ENCODE measurements at regions not wholly inside any gene's neighbourhood (a gene's known extent, or its start where the extent isn't known, plus 50 kb on each side); places are given as distances from the start of the nearest gene placed in this dataset.
"Not testable (repeated sequence)": the region's sequence is repeated elsewhere in the genome, so short reads cannot be mapped to it uniquely, and the experiment has no call there.

- Histone ChIP-seq H3K27me3 (replicated peaks; ENCODE audit: control insufficient read depth, insufficient read depth, low read length, poor library complexity, severe bottlenecking) (no peaks in the 10 kb centered on the region), H3K4me1 (ENCODE audit: control insufficient read depth, insufficient read depth, low read length, poor library complexity, severe bottlenecking) (no peaks in the 10 kb centered on the region), H3K36me3 (ENCODE audit: control insufficient read depth, insufficient read depth, low read length) (no peaks in the 10 kb centered on the region), H3K27ac (ENCODE audit: insufficient read depth, low read length, poor library complexity, severe bottlenecking) (no peak overlapping the region), H3K9me3 (ENCODE audit: control insufficient read depth, low read length) (no peaks in the 10 kb centered on the region), H3K4me3 (ENCODE audit: insufficient read depth, low read depth, low read length, poor library complexity, severe bottlenecking) (no peak overlapping the region)
- DNase-seq = no peak
Measured at GRCh38 chr10:130714742-130715467, 578.7 kb downstream of the GLRX3 start.

DNA sequence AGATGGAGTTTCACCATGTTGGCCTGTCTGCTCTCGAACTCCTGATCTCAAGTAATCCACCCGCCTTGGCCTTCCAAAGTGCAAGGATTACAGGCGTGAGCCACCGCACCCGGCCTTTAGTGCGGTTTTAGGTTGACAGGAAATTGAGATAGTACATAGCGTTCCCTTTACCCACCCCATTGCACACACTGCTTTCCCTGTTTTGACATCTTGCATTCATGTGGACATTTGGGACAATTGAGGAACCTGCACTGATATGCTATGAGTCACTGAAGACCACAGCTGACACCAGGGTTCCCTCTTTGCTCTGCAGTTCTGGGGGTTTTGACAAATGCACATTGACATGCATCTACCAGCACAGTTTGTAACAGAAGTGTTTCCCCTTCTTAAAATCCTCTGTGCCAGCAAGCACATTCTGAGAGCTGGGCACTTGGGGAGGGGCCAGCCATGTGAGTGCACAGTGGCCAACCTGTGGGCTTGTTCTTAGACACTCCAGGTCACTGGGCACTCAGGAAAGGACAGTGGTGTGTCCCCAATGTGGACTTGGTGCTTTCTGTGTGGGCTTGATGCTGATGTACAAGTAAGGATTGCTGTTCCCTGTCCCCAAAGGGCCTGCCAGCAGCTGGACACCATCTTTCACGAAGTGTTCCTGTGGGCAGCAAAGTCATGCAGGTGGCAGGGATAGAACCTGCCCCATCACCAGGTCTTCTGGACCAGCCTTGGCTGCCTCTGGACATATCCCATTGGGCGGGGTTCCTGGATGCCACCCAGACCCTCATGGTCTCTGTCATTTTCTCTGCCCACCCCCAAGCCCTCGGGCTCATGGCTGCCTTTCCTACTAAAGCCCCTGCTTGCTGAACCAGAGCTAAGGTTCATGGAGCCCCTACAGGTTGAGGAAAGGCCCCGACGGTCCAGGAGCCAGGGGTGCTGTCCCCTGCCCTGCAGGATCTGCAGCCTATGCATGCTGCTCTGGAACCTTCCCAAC is 579.8 kb downstream of the GLRX3 start:
- H3K36me3 ChIP-seq (ENCODE audit: control insufficient read depth, insufficient read depth, low read length) = no peaks in the 10 kb centered on the region
- DNase-seq = no peak
- H3K9me3 ChIP-seq (ENCODE audit: control insufficient read depth, low read length) = no peaks in the 10 kb centered on the region
- H3K27me3 ChIP-seq (replicated peaks; ENCODE audit: control insufficient read depth, insufficient read depth, low read length, poor library complexity, severe bottlenecking) = no peaks in the 10 kb centered on the region
- no peak overlapping the region for H3K27ac ChIP-seq (ENCODE audit: insufficient read depth, low read length, poor library complexity, severe bottlenecking)
- no peak overlapping the region for H3K4me3 ChIP-seq (ENCODE audit: insufficient read depth, low read depth, low read length, poor library complexity, severe bottlenecking)
- no peaks in the 10 kb centered on the region for H3K4me1 ChIP-seq (ENCODE audit: control insufficient read depth, insufficient read depth, low read length, poor library complexity, severe bottlenecking)

DNA sequence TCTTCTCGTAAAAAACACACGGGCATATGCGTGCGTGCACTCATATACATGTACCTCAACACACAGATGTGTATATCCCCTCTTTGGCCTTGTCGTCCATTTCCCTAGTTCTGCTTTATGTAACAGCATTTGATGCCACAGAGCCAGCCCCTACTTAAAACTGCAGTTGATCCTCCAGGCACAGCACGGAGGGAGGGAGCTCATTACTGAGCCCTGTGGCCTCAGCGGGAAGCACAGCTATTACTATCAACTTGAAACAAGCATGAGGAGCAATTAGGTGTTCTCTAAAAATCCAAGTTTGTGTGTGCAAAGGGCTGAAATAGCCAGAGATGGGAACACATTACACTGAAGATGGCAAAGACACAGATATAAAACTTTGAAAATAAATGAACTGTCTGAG is 580.9 kb downstream of the GLRX3 start:
- no peaks in the 10 kb centered on the region for H3K4me1 ChIP-seq (ENCODE audit: control insufficient read depth, insufficient read depth, low read length, poor library complexity, severe bottlenecking)
- no peak overlapping the region for H3K4me3 ChIP-seq (ENCODE audit: insufficient read depth, low read depth, low read length, poor library complexity, severe bottlenecking)
- H3K9me3 ChIP-seq (ENCODE audit: control insufficient read depth, low read length) = no peaks in the 10 kb centered on the region
- H3K36me3 ChIP-seq (ENCODE audit: control insufficient read depth, insufficient read depth, low read length) = no peaks in the 10 kb centered on the region
- H3K27ac ChIP-seq (ENCODE audit: insufficient read depth, low read length, poor library complexity, severe bottlenecking) = no peak overlapping the region
- no peak for DNase-seq
- no peaks in the 10 kb centered on the region for H3K27me3 ChIP-seq (replicated peaks; ENCODE audit: control insufficient read depth, insufficient read depth, low read length, poor library complexity, severe bottlenecking)

DNA sequence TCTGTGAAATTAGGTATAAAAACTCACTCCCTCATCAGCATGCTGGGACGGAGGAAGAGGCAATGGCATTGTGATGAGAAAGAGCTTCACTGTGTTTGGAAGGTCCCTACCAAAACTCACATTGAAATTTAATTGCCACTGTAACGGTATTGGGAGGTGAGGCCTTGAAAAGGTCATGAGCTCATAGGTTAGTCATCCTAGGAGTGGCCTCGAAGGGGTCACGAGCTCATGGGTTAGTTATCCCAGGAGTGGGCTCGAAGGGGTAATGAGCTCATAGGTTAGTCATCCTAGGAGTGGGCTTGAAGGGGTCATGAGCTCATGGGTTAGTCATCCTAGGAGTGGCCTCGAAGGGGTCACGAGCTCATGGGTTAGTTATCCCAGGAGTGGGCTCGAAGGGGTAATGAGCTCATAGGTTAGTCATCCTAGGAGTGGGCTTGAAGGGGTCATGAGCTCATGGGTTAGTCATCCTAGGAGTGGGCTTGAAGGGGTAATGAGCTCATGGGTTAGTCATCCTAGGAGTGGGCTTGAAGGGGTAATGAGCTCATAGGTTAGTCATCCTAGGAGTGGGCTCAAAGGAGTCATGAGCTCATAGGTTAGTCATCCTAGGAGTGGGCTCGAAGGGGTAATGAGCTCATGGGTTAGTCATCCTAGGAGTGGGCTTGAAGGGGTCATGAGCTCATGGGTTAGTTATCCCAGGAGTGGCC is 582.7 kb downstream of the GLRX3 start:
- not testable (repeated sequence) for H3K36me3 ChIP-seq (ENCODE audit: control insufficient read depth, insufficient read depth, low read length); H3K4me3 ChIP-seq (ENCODE audit: insufficient read depth, low read depth, low read length, poor library complexity, severe bottlenecking); DNase-seq; H3K4me1 ChIP-seq (ENCODE audit: control insufficient read depth, insufficient read depth, low read length, poor library complexity, severe bottlenecking); H3K9me3 ChIP-seq (ENCODE audit: control insufficient read depth, low read length); H3K27ac ChIP-seq (ENCODE audit: insufficient read depth, low read length, poor library complexity, severe bottlenecking); H3K27me3 ChIP-seq (replicated peaks; ENCODE audit: control insufficient read depth, insufficient read depth, low read length, poor library complexity, severe bottlenecking)

- H3K4me1 ChIP-seq (ENCODE audit: control insufficient read depth, insufficient read depth, low read length, poor library complexity, severe bottlenecking) = no peaks in the 10 kb centered on the region
- no peak overlapping the region for H3K27ac ChIP-seq (ENCODE audit: insufficient read depth, low read length, poor library complexity, severe bottlenecking)
- H3K9me3 ChIP-seq (ENCODE audit: control insufficient read depth, low read length) = no peaks in the 10 kb centered on the region
- no peaks in the 10 kb centered on the region for H3K27me3 ChIP-seq (replicated peaks; ENCODE audit: control insufficient read depth, insufficient read depth, low read length, poor library complexity, severe bottlenecking)
- H3K4me3 ChIP-seq (ENCODE audit: insufficient read depth, low read depth, low read length, poor library complexity, severe bottlenecking) = no peak overlapping the region
- H3K36me3 ChIP-seq (ENCODE audit: control insufficient read depth, insufficient read depth, low read length) = no peaks in the 10 kb centered on the region
- no peak for DNase-seq
Measured at GRCh38 chr10:130719448-130719752, 583.2 kb downstream of the GLRX3 start.

GRCh38 chr10:130720235-130720634 is 584.0 kb downstream of the GLRX3 start:
- H3K9me3 ChIP-seq (ENCODE audit: control insufficient read depth, low read length) = no peaks in the 10 kb centered on the region
- no peak overlapping the region for H3K27ac ChIP-seq (ENCODE audit: insufficient read depth, low read length, poor library complexity, severe bottlenecking)
- H3K27me3 ChIP-seq (replicated peaks; ENCODE audit: control insufficient read depth, insufficient read depth, low read length, poor library complexity, severe bottlenecking) = no peaks in the 10 kb centered on the region
- H3K36me3 ChIP-seq (ENCODE audit: control insufficient read depth, insufficient read depth, low read length) = no peaks in the 10 kb centered on the region
- H3K4me3 ChIP-seq (ENCODE audit: insufficient read depth, low read depth, low read length, poor library complexity, severe bottlenecking) = no peak overlapping the region
- H3K4me1 ChIP-seq (ENCODE audit: control insufficient read depth, insufficient read depth, low read length, poor library complexity, severe bottlenecking) = no peaks in the 10 kb centered on the region
- no peak for DNase-seq

GRCh38 chr10:130721971-130722370 is 585.8 kb downstream of the GLRX3 start:
- Histone ChIP-seq H3K4me3 (ENCODE audit: insufficient read depth, low read depth, low read length, poor library complexity, severe bottlenecking) (no peak overlapping the region), H3K36me3 (ENCODE audit: control insufficient read depth, insufficient read depth, low read length) (no peaks in the 10 kb centered on the region), H3K9me3 (ENCODE audit: control insufficient read depth, low read length) (no peaks in the 10 kb centered on the region), H3K27ac (ENCODE audit: insufficient read depth, low read length, poor library complexity, severe bottlenecking) (no peak overlapping the region), H3K27me3 (replicated peaks; ENCODE audit: control insufficient read depth, insufficient read depth, low read length, poor library complexity, severe bottlenecking) (no peaks in the 10 kb centered on the region), H3K4me1 (ENCODE audit: control insufficient read depth, insufficient read depth, low read length, poor library complexity, severe bottlenecking) (no peaks in the 10 kb centered on the region)
- no peak for DNase-seq

- H3K9me3 ChIP-seq (ENCODE audit: control insufficient read depth, low read length) = no peaks in the 10 kb centered on the region
- no peaks in the 10 kb centered on the region for H3K27me3 ChIP-seq (replicated peaks; ENCODE audit: control insufficient read depth, insufficient read depth, low read length, poor library complexity, severe bottlenecking)
- no peak overlapping the region for H3K27ac ChIP-seq (ENCODE audit: insufficient read depth, low read length, poor library complexity, severe bottlenecking)
- H3K4me1 ChIP-seq (ENCODE audit: control insufficient read depth, insufficient read depth, low read length, poor library complexity, severe bottlenecking) = no peaks in the 10 kb centered on the region
- H3K36me3 ChIP-seq (ENCODE audit: control insufficient read depth, insufficient read depth, low read length) = no peaks in the 10 kb centered on the region
- no peak overlapping the region for H3K4me3 ChIP-seq (ENCODE audit: insufficient read depth, low read depth, low read length, poor library complexity, severe bottlenecking)
- DNase-seq = no peak
Measured at GRCh38 chr10:130723704-130724103, 587.5 kb downstream of the GLRX3 start.

- no peak overlapping the region for H3K27ac ChIP-seq (ENCODE audit: insufficient read depth, low read length, poor library complexity, severe bottlenecking)
- no peaks in the 10 kb centered on the region for H3K36me3 ChIP-seq (ENCODE audit: control insufficient read depth, insufficient read depth, low read length)
- no peak for DNase-seq
- no peaks in the 10 kb centered on the region for H3K27me3 ChIP-seq (replicated peaks; ENCODE audit: control insufficient read depth, insufficient read depth, low read length, poor library complexity, severe bottlenecking)
- no peak overlapping the region for H3K4me3 ChIP-seq (ENCODE audit: insufficient read depth, low read depth, low read length, poor library complexity, severe bottlenecking)
- H3K9me3 ChIP-seq (ENCODE audit: control insufficient read depth, low read length) = no peaks in the 10 kb centered on the region
- no peaks in the 10 kb centered on the region for H3K4me1 ChIP-seq (ENCODE audit: control insufficient read depth, insufficient read depth, low read length, poor library complexity, severe bottlenecking)
Measured at GRCh38 chr10:130725474-130725970, 586.0 kb downstream of the TCERG1L start.

Measured in effector memory CD4-positive, alpha-beta T cell (primary cell).